GM12878 (cell line): ENCODE measurements at regions not wholly inside any gene's neighbourhood (a gene's known extent, or its start where the extent isn't known, plus 50 kb on each side); places are given as distances from the start of the nearest gene placed in this dataset.

Experiments
- ATAC-seq: fragments of 200-7000 bp; cut with Tn5 transposase; 3 replicates; pipeline ENCODE4 v1.9.1; 2020; ENCODE audit warnings: mild to moderate bottlenecking, moderate library complexity
- BruUV-seq: library from RNA; stranded (reverse); fragments of 400-500 nt; replicated peaks from 2 replicates; lab custom pipeline; 2021; lab: Mats Ljungman, UMichigan
- CTCF ChIA-PET: fragments of 300-600 bp; sonication (Branson Sonifier 250); formaldehyde crosslinking; extraction: SDS; loops from one replicate; lab custom pipeline; 2021; ENCODE audit warnings: inconsistent platforms; lab: Yijun Ruan, JAX
- POLR2A ChIA-PET: fragments of 350-600 bp; formaldehyde crosslinking; extraction: SDS; loops from one replicate; lab custom pipeline; 2021; ENCODE audit warnings: inconsistent platforms; lab: Charles Lee
- RAD21 ChIA-PET: fragments of 300-600 bp; sonication (Branson Sonifier 250); formaldehyde crosslinking; loops from one replicate; lab custom pipeline; 2023; ENCODE audit warnings: antibody characterized with exemption; ENCODE audit not compliant: unreplicated experiment; lab: Charles Lee
- SMC1A ChIA-PET: fragments of 300-600 bp; sonication (Branson Sonifier 250); formaldehyde crosslinking; loops from one replicate; lab custom pipeline; 2023; ENCODE audit not compliant: unreplicated experiment, uncharacterized antibody; lab: Charles Lee
- DNase-seq: peaks from one replicate; pipeline ENCODE4 v3.0.0-alpha.2; 2011; ENCODE audit warnings: low read depth, low spot score
- FAIRE-seq: peaks from 3 replicates; lab custom pipeline; 2011; peaks lifted over from hg19 to GRCh38; lab: Jason Lieb, UNC
- H2AFZ ChIP-seq: 2 replicates; pipeline ENCODE4 v1.6.0; 2011; ENCODE audit warnings: low read depth, low read length, control low read depth; ENCODE audit not compliant: control insufficient read depth
- H3K27ac ChIP-seq: 2 replicates; pipeline ENCODE4 v1.5.1; 2011; ENCODE audit warnings: control low read depth; ENCODE audit not compliant: control insufficient read depth, insufficient read depth
- H3K27me3 ChIP-seq, 2 experiments: replicated peaks in 1 of 2; 2 replicates each; pipeline versions ENCODE4 v1.6.0 to v1.6.1; 2011; ENCODE audit warnings: low read length in 1 of 2; ENCODE audit not compliant: control insufficient read depth in 2 of 2, insufficient read depth in 2 of 2
- H3K36me3 ChIP-seq, 2 experiments: 2 replicates each; pipeline ENCODE4 v1.5.1; 2011; ENCODE audit warnings: low read length in 1 of 2; ENCODE audit not compliant: control insufficient read depth in 2 of 2, insufficient read depth in 2 of 2
- H3K4me1 ChIP-seq: 2 replicates; pipeline ENCODE4 v1.6.1; 2011; ENCODE audit warnings: mild to moderate bottlenecking, low read length, moderate library complexity, mixed read lengths; ENCODE audit not compliant: control insufficient read depth, insufficient read depth
- H3K4me2 ChIP-seq: 2 replicates; pipeline ENCODE4 v1.6.0; 2011; ENCODE audit warnings: control low read depth; ENCODE audit not compliant: control insufficient read depth, insufficient read depth
- H3K4me3 ChIP-seq: fragments of 200-600 bp; sonication (generic); 2 replicates; pipeline ENCODE4 v1.5.1; 2016
- H3K79me2 ChIP-seq: 2 replicates; pipeline ENCODE4 v1.6.0; 2011; ENCODE audit warnings: low read length; ENCODE audit not compliant: control insufficient read depth, insufficient read depth
- H3K9ac ChIP-seq: 2 replicates; pipeline ENCODE4 v1.8.0; 2011; ENCODE audit warnings: low read length, control low read depth, mixed read lengths; ENCODE audit not compliant: control insufficient read depth, insufficient read depth
- H3K9me3 ChIP-seq: replicated peaks from 3 replicates; pipeline ENCODE4 v1.5.1; 2011; ENCODE audit warnings: mild to moderate bottlenecking, low read length; ENCODE audit not compliant: control insufficient read depth, insufficient read depth
- H4K20me1 ChIP-seq: 2 replicates; pipeline ENCODE4 v1.6.0; 2011; ENCODE audit not compliant: control insufficient read depth, insufficient read depth
- CHD1 ChIP-seq: IDR thresholded peaks from 2 replicates; pipeline ENCODE4 v1.6.1; 2012; ENCODE audit warnings: low read depth, low read length, improper control_type of control experiment
- CREB1 ChIP-seq: IDR thresholded peaks from 2 replicates; pipeline ENCODE4 v1.6.1; 2012; ENCODE audit warnings: low read depth, mild to moderate bottlenecking, inconsistent platforms
- FOS ChIP-seq: IDR thresholded peaks from 3 replicates; pipeline ENCODE4 v1.6.1; 2011; ENCODE audit warnings: borderline replicate concordance; ENCODE audit not compliant: insufficient read length; ENCODE audit errors: extremely low read depth
- IKZF1 ChIP-seq: fragments of 450-650 bp; conservative IDR thresholded peaks from 2 replicates; pipeline ENCODE4 v1.6.1; 2017; ENCODE audit warnings: antibody characterized with exemption, mild to moderate bottlenecking
- IRF4 ChIP-seq: IDR thresholded peaks from 2 replicates; pipeline ENCODE4 v1.6.1; 2011; ENCODE audit warnings: low read depth, low read length
- JUND ChIP-seq: IDR thresholded peaks from 2 replicates; pipeline ENCODE4 v1.6.1; 2012; ENCODE audit warnings: low read depth, mild to moderate bottlenecking, low read length, improper control_type of control experiment, moderate library complexity
- KAT2A ChIP-seq: conservative IDR thresholded peaks from 2 replicates; pipeline ENCODE4 v1.6.1; 2011; ENCODE audit warnings: low read depth, low read length; ENCODE audit not compliant: control insufficient read depth
- MEF2A ChIP-seq: IDR thresholded peaks from 2 replicates; pipeline ENCODE4 v1.6.1; 2011; ENCODE audit warnings: low read depth, mild to moderate bottlenecking, low read length, moderate library complexity; ENCODE audit not compliant: insufficient read depth
- NR2C1 ChIP-seq: fragments of 450-650 bp; IDR thresholded peaks from 2 replicates; pipeline ENCODE4 v1.6.1; 2017; ENCODE audit warnings: antibody characterized with exemption, mild to moderate bottlenecking, moderate library complexity
- POLR2A ChIP-seq: IDR thresholded peaks from 2 replicates; pipeline ENCODE4 v1.6.1; 2011; ENCODE audit warnings: low read depth, mild to moderate bottlenecking, low read length
- RAD51 ChIP-seq: fragments of 450-650 bp; IDR thresholded peaks from 2 replicates; pipeline ENCODE4 v1.6.1; 2016; ENCODE audit warnings: moderate library complexity, mild to moderate bottlenecking, inconsistent platforms
- RUNX3 ChIP-seq: IDR thresholded peaks from 2 replicates; pipeline ENCODE4 v1.6.1; 2012; ENCODE audit warnings: low read length, inconsistent platforms
- SIN3A ChIP-seq: IDR thresholded peaks from 2 replicates; pipeline ENCODE4 v1.6.1; 2012; ENCODE audit warnings: low read depth, low read length, improper control_type of control experiment
- YY1 ChIP-seq: IDR thresholded peaks from 2 replicates; pipeline ENCODE4 v1.6.1; 2011; ENCODE audit warnings: low read depth, mild to moderate bottlenecking, low read length
- ZNF274 ChIP-seq: IDR thresholded peaks from one replicate; pipeline ENCODE4 v1.8.0; 2011; ENCODE audit not compliant: insufficient read length, insufficient read depth
- ZNF622 ChIP-seq: fragments of 450-650 bp; IDR thresholded peaks from 2 replicates; pipeline ENCODE4 v1.6.1; 2017; ENCODE audit warnings: mild to moderate bottlenecking, inconsistent platforms
- WGBS: methylation state at CpG from one replicate; pipeline ENCODE4 v1.1.6; 2016; ENCODE audit warnings: low lambda C conversion rate; ENCODE audit not compliant: insufficient replicate concordance, insufficient coverage; ENCODE audit errors: missing lambda C conversion rate; 5-methylcytosine and 5-hydroxymethylcytosine counted together
- in situ Hi-C: fragments of 300-500 bp; cut with MboI; formaldehyde crosslinking; loops from 9 replicates; pipeline ENCODE4 v1.14.3; 2018; ENCODE audit warnings: mixed read lengths
- intact Hi-C: fragments of 100-400 bp; cut with micrococcal nuclease; formaldehyde crosslinking; loops from one replicate; pipeline ENCODE4 v1.14.2; 2022; ENCODE audit not compliant: unreplicated experiment
- TF ChIP-seq, protein P1 (sequence below): IDR thresholded peaks from 2 replicates; pipeline ENCODE4 v1.6.1; 2011; ENCODE audit warnings: borderline replicate concordance, low read depth, mild to moderate bottlenecking, moderate library complexity, mixed read lengths, low read length; ENCODE audit not compliant: insufficient read depth; ENCODE audit errors: extremely low read length
- TF ChIP-seq, protein P2 (sequence below): fragments of 450-650 bp; conservative IDR thresholded peaks from 2 replicates; pipeline ENCODE4 v1.6.1; 2017; ENCODE audit warnings: mild to moderate bottlenecking, moderate library complexity

DNA sequence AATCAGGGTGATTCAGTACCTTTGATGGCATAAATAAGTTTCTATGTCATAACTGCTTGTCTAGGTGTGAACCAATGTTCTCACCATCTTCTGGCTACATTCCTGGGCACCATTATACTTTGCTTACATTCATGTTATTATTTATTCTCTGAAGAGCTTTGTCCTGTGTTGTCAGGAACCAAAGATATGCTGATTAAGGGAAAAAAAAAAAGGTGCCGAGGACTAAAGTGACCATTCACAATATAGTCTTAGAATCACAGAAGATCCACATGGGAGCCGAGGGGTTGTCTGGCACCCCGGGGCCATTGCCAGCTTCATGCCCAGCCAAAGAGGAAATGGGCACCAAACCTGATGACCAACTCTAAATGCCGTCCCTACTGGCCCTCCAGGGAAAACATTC, 329.2 kb upstream of the NFE2L3 start:
- no peak overlapping the region for H3K4me2 ChIP-seq
- no TSS peak for BruUV-seq
- no peaks in the 10 kb centered on the region for H3K36me3 ChIP-seq
- RAD21 ChIA-PET = no interaction called here
- no peak overlapping the region for H3K27ac ChIP-seq
- in situ Hi-C loops (no loop called here), intact Hi-C loops (no loop called here)
- no peak for TF ChIP-seq SIN3A
- no peak for TF ChIP-seq CREB1
- no peak for TF ChIP-seq KAT2A
- TF ChIP-seq, protein P1, sequence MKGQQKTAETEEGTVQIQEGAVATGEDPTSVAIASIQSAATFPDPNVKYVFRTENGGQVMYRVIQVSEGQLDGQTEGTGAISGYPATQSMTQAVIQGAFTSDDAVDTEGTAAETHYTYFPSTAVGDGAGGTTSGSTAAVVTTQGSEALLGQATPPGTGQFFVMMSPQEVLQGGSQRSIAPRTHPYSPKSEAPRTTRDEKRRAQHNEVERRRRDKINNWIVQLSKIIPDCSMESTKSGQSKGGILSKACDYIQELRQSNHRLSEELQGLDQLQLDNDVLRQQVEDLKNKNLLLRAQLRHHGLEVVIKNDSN = no peak
- no peak for TF ChIP-seq ZNF622
- no peak for TF ChIP-seq FOS
- no peak for TF ChIP-seq JUND
- no peak for TF ChIP-seq IRF4
- no peak for TF ChIP-seq RAD51
- no peak for TF ChIP-seq MEF2A
- TF ChIP-seq RUNX3 = no peak
- no peak for TF ChIP-seq IKZF1
- TF ChIP-seq, protein P2, sequence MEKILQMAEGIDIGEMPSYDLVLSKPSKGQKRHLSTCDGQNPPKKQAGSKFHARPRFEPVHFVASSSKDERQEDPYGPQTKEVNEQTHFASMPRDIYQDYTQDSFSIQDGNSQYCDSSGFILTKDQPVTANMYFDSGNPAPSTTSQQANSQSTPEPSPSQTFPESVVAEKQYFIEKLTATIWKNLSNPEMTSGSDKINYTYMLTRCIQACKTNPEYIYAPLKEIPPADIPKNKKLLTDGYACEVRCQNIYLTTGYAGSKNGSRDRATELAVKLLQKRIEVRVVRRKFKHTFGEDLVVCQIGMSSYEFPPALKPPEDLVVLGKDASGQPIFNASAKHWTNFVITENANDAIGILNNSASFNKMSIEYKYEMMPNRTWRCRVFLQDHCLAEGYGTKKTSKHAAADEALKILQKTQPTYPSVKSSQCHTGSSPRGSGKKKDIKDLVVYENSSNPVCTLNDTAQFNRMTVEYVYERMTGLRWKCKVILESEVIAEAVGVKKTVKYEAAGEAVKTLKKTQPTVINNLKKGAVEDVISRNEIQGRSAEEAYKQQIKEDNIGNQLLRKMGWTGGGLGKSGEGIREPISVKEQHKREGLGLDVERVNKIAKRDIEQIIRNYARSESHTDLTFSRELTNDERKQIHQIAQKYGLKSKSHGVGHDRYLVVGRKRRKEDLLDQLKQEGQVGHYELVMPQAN = no peak
- no peak for TF ChIP-seq YY1
- no peak for TF ChIP-seq POLR2A
- no peak for TF ChIP-seq NR2C1
- no peak for TF ChIP-seq CHD1
- no peak for TF ChIP-seq ZNF274
- H3K4me3 ChIP-seq = no peak overlapping the region
- H3K27me3 ChIP-seq = no peaks in the 10 kb centered on the region
- DNase-seq = no peak
- 55% methylated on average over 4 of the region's 4 CpGs for WGBS
- H3K9ac ChIP-seq = no peak overlapping the region
- CTCF ChIA-PET = interaction anchor here (0.9 to 1.3 kb wide), 2 partner anchors 26 to 28 kb away, joined by 3 to 4 read pairs; no protein-coding TSS in a partner anchor
- H3K9me3 ChIP-seq = no peaks in the 10 kb centered on the region; the same call in 2 of the 3 replicates
- H3K4me1 ChIP-seq = peaks cover 4% of the 10 kb centered on the region
- no peak for ATAC-seq
- no peaks in the 10 kb centered on the region for H3K79me2 ChIP-seq
- SMC1A ChIA-PET = interaction anchor here (1.0 kb wide), 1 partner anchor 16 kb away, joined by 3 read pairs; no protein-coding TSS in a partner anchor
- FAIRE-seq = no peak
- POLR2A ChIA-PET = no interaction called here
- H2AFZ ChIP-seq = no peak overlapping the region
- no peaks in the 10 kb centered on the region for H4K20me1 ChIP-seq
